ENCODE measurements at regions not wholly inside any gene's neighbourhood (a gene's known extent, or its start where the extent isn't known, plus 50 kb on each side); places are given as distances from the start of the nearest gene placed in this dataset.
"Not testable (repeated sequence)": the region's sequence is repeated elsewhere in the genome, so short reads cannot be mapped to it uniquely, and the experiment has no call there.

DNA sequence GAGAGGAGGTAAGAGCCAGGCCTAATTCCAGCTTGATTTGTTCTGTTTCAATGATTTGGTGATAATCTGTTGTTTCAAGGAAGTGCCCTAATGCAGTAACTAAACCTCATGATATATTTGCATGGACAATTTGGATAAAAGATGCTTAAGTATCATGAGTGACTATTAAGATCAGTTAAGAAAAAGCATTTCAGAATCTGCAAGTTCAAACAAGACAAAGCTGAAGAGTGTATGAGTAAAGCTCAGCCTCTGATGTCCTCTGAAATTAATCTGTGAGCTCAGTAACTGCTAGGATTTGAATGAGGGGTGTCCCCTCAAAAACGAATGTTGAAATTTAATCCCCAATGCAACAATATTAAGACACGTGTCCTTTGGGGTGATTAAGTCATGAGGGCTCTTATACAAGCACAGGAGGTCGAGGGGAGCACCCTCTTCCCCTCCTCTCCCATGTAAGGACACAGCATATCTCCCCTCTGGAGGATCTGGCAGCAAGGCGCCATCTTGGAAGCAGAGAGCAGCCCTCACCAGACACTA lies 949.2 kb downstream of the GALC start:
- no peak for DNase-seq

- DNase-seq = no peak
Measured at GRCh38 chr14:87042354-87042753, 950.6 kb downstream of the GALC start.

DNA sequence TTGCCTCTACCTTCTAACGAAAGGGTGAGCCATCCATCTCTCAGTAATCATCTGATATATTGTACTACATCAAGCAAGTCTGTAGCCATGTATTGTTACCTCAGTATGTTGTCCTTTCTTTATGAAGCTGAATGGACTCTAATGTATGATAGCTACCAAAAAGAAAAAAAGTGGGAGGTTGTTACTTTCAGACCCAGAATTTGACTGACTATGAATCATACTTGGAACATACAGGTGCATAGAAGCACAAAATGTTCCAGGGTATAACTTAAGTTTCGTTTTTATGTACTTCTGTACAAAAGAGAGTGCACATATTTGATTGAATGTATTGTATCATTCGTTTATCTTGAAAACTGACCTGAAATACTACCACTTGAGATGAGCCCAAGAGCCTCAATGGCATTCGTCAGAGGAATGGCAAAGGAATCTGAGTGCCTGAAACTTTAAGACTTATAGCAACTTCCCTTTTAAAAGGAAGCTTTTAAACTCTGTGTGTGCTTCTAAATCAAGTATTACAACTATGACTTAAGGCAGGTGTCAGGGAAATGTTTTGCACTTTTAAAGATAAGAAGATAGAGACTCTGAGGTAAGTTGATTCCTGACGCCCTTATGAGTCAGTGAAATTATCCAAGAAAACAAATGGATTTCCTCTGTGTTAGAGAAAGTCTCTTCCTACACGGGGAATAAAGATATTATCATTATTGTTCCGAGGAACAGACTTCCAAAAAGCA lies 951.5 kb downstream of the GALC start:
- no peak for DNase-seq

- no peak for DNase-seq
Measured at GRCh38 chr14:87034680-87035079, 958.3 kb downstream of the GALC start.

DNA sequence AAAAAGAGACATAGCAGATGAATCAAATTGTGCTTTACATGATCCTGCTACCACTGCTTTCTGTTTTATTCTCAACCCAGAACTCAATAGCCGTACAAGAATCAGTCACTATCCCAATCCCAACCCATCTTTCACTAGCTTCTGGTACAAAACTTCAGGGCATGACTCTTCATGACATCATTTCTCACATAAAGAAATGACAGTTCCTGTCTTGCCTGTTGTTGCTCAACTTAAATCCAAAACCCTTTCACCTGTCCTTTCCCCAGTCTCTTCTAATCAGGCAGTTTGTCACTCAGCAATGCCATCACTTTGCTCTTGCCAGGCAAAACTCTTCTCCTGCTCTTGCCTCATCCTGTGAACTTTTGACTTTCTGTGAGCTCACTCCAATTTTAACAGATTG lies 962.8 kb downstream of the GALC start:
- DNase-seq = no peak

DNA sequence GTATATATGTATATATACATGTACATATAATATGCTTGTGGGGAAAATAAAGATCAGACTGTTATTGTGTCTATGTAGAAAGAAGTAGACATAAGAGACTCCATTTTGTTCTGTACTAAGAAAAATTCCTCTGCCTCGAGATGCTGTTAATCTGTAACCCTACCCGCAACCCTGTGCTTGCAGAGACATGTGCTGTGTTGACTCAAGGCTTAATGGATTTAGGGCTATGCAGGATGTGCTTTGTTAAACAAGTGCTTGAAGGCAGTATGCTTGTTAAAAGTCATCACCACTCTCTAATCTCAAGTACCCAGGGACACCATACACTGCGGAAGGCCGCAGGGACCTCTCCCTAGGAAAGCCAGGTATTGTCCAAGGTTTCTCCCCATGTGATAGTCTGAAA lies 972.9 kb downstream of the GALC start:
- DNase-seq = not testable (repeated sequence)

DNA sequence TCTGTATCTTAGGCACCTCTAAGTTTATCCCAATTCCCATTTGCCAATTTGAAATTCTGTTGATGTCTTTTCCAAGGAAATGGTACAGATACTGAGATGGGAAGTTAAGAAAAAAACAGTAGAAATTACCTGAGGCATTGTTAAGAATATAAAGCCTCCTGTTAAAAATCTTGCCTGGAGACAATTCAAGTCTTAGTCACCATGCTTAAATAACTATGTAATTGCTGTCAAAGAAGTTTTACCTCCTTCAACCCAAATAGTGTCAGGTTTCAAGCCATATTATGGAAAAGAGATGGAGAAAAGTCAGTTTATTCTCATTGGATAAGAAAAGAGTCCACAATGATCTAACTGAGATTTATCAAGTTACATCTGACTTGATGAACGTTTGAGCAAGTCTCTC lies 974.7 kb downstream of the GALC start:
- no peak for DNase-seq

- DNase-seq = no peak
Measured at GRCh38 chr14:87017335-87017734, 975.6 kb downstream of the GALC start.

DNA sequence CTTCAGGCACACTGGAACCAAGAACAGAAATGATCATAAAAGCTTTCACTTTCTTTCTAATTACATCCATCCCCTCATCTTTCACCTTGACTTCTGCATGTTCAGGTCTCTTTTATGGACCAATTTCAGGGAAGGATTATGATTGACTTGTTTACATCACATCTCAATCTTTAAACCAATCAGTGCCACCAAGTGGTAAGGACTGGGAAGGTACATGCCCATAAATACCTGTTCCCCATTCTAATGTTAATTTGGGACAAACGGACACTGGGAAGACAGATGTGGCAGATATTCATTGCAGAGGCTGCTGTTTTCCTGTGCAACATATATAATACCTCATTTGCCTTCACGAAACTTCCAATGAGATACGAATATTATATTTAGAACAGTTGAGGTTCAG lies 978.1 kb downstream of the GALC start:
- no peak for DNase-seq

DNA sequence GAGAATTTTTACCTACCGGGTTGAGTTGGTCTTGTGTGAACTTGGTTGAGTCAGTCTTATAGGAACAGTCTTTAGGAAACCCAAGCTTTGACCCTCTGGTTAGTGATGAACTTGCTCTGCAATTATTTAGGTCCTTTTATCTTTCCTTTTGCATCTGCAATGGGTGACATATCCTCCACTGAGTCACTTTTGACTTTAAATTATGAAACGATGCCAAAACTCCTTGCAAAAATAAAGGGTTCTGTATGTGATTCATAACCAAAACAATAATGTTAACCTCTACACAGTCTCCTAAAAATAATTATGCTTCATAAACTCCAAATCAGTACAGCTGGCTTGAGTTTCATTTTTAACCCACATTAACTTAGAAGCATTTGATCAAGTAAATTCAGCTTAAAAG lies 979.4 kb downstream of the GALC start:
- DNase-seq = peak; percentile 93

GRCh38 chr14:87008965-87009364 lies 984.0 kb downstream of the GALC start:
- DNase-seq = peak; percentile 9

DNA sequence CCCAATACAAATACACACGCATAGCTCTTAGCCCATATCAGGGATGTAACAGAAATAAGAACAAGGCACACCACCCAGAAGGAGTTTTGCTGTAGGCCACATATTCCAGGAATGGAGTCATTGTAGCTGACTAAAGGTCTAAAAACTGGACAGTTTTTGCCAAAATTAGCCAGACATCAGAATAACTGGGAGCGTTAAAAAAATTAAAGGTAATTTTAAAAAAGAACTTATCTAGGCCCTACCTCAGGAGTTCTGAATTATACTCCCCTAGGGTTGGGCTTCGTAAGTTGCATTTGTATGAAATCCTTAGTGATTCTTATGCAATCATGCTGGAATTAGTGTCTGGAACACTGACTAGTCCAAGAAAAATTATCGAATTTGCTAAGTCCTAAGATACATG lies 987.7 kb downstream of the GALC start:
- DNase-seq = peak; percentile 26

DNA sequence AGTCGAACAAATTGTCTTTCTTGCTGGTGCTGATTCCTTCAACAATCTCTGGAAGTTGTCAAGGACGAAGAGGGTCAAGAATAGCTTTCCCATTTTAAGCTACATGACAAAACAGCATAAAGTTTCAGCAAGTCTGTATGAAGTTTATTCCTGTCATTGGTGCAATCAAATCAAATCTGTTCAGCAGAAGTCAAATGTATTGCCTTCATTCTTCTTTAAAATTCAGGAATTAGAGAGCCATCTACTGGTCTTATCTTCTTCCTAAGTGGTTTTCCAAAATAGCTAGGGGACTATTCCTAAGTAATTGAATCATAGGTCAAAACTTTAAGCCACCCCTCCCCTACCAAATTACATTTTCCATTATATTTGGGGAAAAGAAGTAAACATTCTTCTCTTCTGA lies 990.2 kb downstream of the GALC start:
- DNase-seq = peak; percentile 17

DNA sequence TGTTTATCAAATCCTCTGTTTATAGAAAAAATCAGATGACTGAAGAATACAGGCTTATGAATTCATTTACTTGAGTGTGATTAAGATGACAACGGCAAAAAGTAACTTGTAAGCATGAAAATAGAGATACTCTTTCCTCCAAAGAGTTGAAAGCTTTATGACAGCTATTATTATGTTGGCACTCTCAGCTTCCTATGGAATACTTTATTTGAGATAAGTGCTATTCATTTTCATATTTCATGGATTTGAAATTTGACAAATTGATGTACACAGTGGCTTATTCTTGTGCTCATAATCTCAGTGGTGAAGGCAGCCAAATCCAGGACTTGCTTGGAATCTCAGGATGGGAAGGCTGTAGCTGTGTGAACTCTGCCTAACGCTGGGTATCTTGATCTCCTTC lies 991.6 kb downstream of the GALC start:
- DNase-seq = no peak

DNA sequence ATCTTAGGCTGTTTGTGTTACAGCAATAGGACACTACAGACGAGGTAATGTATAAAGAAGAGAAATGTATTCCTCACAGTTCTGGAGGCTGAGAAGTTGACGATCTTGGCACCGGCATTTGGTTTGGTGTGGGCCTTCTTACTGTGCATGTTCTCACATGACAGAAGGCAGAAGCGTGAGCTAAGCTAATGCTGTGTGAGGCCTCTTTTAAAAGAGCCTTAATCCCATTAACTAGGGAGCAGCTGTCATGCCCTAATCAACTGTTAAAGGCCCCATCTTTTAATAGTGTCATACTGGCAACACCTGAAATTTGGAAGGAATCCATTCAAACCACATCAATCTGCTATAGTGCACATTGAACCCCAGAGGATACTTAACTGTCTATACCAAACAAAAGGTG lies 992.9 kb downstream of the GALC start:
- no peak for DNase-seq

GRCh38 chr14:86999036-86999435 lies 993.9 kb downstream of the GALC start:
- DNase-seq = peak; percentile 55

GRCh38 chr14:86997271-86997670 lies 995.7 kb downstream of the GALC start:
- no peak for DNase-seq

DNA sequence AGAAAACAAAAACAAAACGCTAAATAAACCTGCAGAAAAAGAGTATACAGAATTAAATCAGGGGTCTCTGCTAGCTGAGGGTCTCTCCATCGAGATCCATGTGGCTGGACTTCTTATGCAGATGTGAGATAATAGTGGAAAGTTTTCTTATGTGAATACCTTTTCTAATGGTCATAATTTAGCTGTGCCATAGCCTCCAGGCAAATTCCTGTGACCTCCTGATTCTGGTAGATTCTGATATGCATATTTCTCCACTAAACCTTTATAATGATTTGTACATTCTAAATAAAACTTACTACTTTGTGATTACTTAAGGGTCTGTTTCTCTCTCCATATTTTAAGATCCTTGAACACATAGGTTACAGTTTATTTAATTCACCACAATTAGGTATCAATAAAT lies 1002.6 kb downstream of the GALC start:
- no peak for DNase-seq

- no peak for DNase-seq
Measured at GRCh38 chr14:86989285-86989684, 1003.7 kb downstream of the GALC start.

- no peak for DNase-seq
Measured at GRCh38 chr14:86987966-86988365, 1005.0 kb downstream of the GALC start.

GRCh38 chr14:86973177-86973576 lies 1019.8 kb downstream of the GALC start:
- DNase-seq = no peak

- DNase-seq = no peak
Measured at GRCh38 chr14:86971292-86971691, 1021.7 kb downstream of the GALC start.

GRCh38 chr14:86961106-86961716 lies 1031.8 kb downstream of the GALC start:
- no peak for DNase-seq

- DNase-seq = no peak
Measured at GRCh38 chr14:86955771-86956354, 1037.1 kb downstream of the GALC start.
